Transverse colon (tissue), 4 donors: ENCODE measurements at regions not wholly inside any gene's neighbourhood (a gene's known extent, or its start where the extent isn't known, plus 50 kb on each side); places are given as distances from the start of the nearest gene placed in this dataset.

ENCODE experiments used
- DNase-seq: peaks from one replicate; pipeline ENCODE4 v3.0.0-alpha.2; 2019
- H3K27ac ChIP-seq, 4 donors: fragments of 200-600 bp; sonication (generic); 2 replicates each; pipeline ENCODE4 v1.5.1; 2016 to 2018; ENCODE audit warnings: inconsistent platforms in 4 of 4
- H3K27me3 ChIP-seq: fragments of 200-600 bp; sonication (generic); 2 replicates; pipeline ENCODE4 v1.5.1; 2017; ENCODE audit warnings: inconsistent platforms
- H3K36me3 ChIP-seq, 4 donors: fragments of 200-600 bp; sonication (generic); 2 replicates each; pipeline ENCODE4 v1.5.1; 2017 to 2019; ENCODE audit warnings: inconsistent platforms in 4 of 4
- H3K4me1 ChIP-seq, 4 donors: fragments of 200-600 bp; sonication (generic); 2 replicates each; pipeline ENCODE4 v1.5.1; 2017 to 2020; ENCODE audit warnings: inconsistent platforms in 4 of 4
- H3K4me3 ChIP-seq, 4 donors: fragments of 200-600 bp; sonication (generic); 1 replicate in 1 of 4; 2 replicates in 3 of 4; pipeline versions ENCODE4 v1.5.1 to v1.6.1; 2017 to 2019; ENCODE audit warnings: inconsistent platforms in 4 of 4
- H3K9me3 ChIP-seq, 2 donors: fragments of 200-600 bp; sonication (generic); 2 replicates each; pipeline ENCODE4 v1.5.1; 2017 to 2019; ENCODE audit warnings: inconsistent platforms in 2 of 2
- CTCF ChIP-seq, 5 experiments: fragments of 200-600 bp in 3 of 5; fragments of 450-650 bp in 2 of 5; sonication (generic) in 3 of 5; IDR thresholded peaks; 1 replicate in 2 of 5; 2 replicates in 3 of 5; pipeline ENCODE4 v1.5.1; 2016 to 2017; ENCODE audit warnings: antibody characterized with exemption in 5 of 5, inconsistent platforms in 3 of 5, mild to moderate bottlenecking in 2 of 5, moderate library complexity in 1 of 5
- EP300 ChIP-seq: sonication (generic); formaldehyde crosslinking; IDR thresholded peaks from one replicate; pipeline ENCODE4 v1.6.1; 2017; ENCODE audit warnings: antibody characterized with exemption, low read depth
- POLR2A ChIP-seq: fragments of 450-650 bp; IDR thresholded peaks from one replicate; pipeline ENCODE4 v1.6.1; 2016; ENCODE audit warnings: antibody characterized with exemption, mild to moderate bottlenecking, moderate library complexity
- POLR2AphosphoS5 ChIP-seq, 3 donors: sonication (generic); formaldehyde crosslinking; IDR thresholded peaks; one replicate each; pipeline ENCODE4 v1.6.1; 2016; ENCODE audit warnings: antibody characterized with exemption in 3 of 3
- WGBS, 2 donors: methylation state at CpG; one replicate each; pipeline ENCODE4 v1.1.5; 2018; ENCODE audit warnings: low coverage in 1 of 2; 5-methylcytosine and 5-hydroxymethylcytosine counted together
- in situ Hi-C, 4 donors: fragments of 200-750 bp; cut with MboI; loops; one replicate each; pipeline versions ENCODE4 v1.15.0 to v1.15.1; 2017; ENCODE audit warnings: low sequenced_read_pairs in 3 of 4, low pct_ligation_motif_present in 1 of 4, low pct_unique_long_range_greater_than_20kb in 1 of 4
- intact Hi-C: fragments of 100-400 bp; cut with DNase I; formaldehyde crosslinking; loops from one replicate; pipeline ENCODE4 v1.15.1; 2023; ENCODE audit warnings: low total_unique reads

- TF ChIP-seq POLR2A: no peak
- no peak for TF ChIP-seq EP300
- TF ChIP-seq POLR2AphosphoS5 (IDR thresholded peaks at IDR 0.05): no peak
- no peak for TF ChIP-seq CTCF (IDR thresholded peaks at IDR 0.05)
- Histone ChIP-seq H3K4me1 (no peaks in the 10 kb centered on the region), H3K4me3 (no peak overlapping the region), H3K27ac (no peak overlapping the region), H3K27me3 (no peaks in the 10 kb centered on the region), H3K9me3 (no peaks in the 10 kb centered on the region), H3K36me3 (no peaks in the 10 kb centered on the region)
- intact Hi-C loops: no loop called here
- DNase-seq: no peak
- in situ Hi-C loops: no loop called here
- WGBS, 2 donors: 67 to 84% methylated on average over 2 of the region's 2 CpGs
These were observed 1264.6 kb downstream of the PCDH9 start for GRCh38 chr13:65965501-65965900.

DNA sequence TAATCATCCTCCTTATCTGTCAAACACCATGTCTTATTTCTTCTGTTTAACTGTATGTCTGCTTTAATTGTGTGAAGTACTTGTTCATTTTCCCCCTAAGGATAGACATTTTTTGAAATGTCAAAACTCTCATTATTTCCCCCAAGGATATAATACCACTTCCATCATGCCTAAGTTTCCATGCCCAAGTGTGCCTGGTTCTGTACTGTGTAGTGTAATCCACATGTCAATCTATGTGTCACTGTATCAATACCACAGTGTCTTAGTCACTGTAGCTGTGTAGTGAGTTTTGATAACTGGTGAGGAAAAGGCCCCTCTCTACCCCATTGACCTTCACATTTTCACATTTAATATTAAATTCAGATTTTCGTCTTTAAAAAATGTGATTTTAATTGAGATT is 1265.5 kb downstream of the PCDH9 start:
- Histone ChIP-seq H3K9me3 (no peaks in the 10 kb centered on the region), H3K4me1 (no peaks in the 10 kb centered on the region), H3K36me3 (no peaks in the 10 kb centered on the region), H3K27me3 (no peaks in the 10 kb centered on the region), H3K4me3 (no peak overlapping the region), H3K27ac (no peak overlapping the region)
- in situ Hi-C loops (no loop called here), intact Hi-C loops (no loop called here)
- 77 to 87% methylated on average over 1 of the region's 1 CpG for WGBS, 2 donors
- no peak for DNase-seq
- TF ChIP-seq POLR2AphosphoS5 (IDR thresholded peaks at IDR 0.05): no peak
- no peak for TF ChIP-seq POLR2A
- no peak for TF ChIP-seq CTCF (IDR thresholded peaks at IDR 0.05)
- TF ChIP-seq EP300: no peak

DNA sequence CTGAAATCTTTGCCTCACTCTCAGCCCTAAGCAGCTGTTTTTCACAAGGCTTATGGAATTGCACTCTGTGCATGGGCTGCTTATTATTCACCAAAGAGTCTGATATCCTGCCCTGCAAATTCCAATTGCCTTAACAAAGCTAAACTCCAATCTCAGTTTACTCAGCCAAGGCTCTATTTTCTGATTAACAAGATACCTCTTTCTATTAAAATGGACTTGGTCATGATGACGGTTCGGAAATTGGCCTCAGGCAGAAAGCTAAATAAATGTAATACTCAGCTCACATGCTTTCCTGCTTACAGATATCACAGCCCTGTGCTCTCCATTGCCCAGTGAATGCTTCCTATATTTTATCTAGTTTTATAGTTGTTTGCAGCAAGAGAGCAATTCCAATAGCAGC is 1270.8 kb downstream of the PCDH9 start:
- H3K4me3 ChIP-seq: no peak overlapping the region
- WGBS, 2 donors: 92 to 95% methylated on average over 2 of the region's 2 CpGs
- intact Hi-C loops (no loop called here), in situ Hi-C loops (no loop called here)
- H3K36me3 ChIP-seq: no peaks in the 10 kb centered on the region
- no peak overlapping the region for H3K27ac ChIP-seq
- no peaks in the 10 kb centered on the region for H3K4me1 ChIP-seq
- no peak for TF ChIP-seq CTCF (IDR thresholded peaks at IDR 0.05)
- no peak for TF ChIP-seq POLR2AphosphoS5 (IDR thresholded peaks at IDR 0.05)
- no peak for TF ChIP-seq POLR2A
- TF ChIP-seq EP300: no peak
- no peaks in the 10 kb centered on the region for H3K9me3 ChIP-seq
- no peak for DNase-seq
- H3K27me3 ChIP-seq: no peaks in the 10 kb centered on the region

- no peak overlapping the region for H3K27ac ChIP-seq
- no peaks in the 10 kb centered on the region for H3K4me1 ChIP-seq
- 53 to 79% methylated on average over 4 of the region's 4 CpGs for whole genome bisulfite sequencing, 2 donors
- intact Hi-C loops (no loop called here), in situ Hi-C loops (no loop called here)
- H3K27me3 ChIP-seq: no peaks in the 10 kb centered on the region
- no peak overlapping the region for H3K4me3 ChIP-seq
- DNase-seq: no peak
- no peaks in the 10 kb centered on the region for H3K9me3 ChIP-seq
- TF ChIP-seq EP300 (no peak), CTCF (IDR thresholded peaks at IDR 0.05) (no peak), POLR2AphosphoS5 (IDR thresholded peaks at IDR 0.05) (no peak), POLR2A (no peak)
- no peaks in the 10 kb centered on the region for H3K36me3 ChIP-seq
These were observed 1283.7 kb downstream of the PCDH9 start for GRCh38 chr13:65946387-65946786.
